ENCODE measurements at regions not wholly inside any gene's neighbourhood (a gene's known extent, or its start where the extent isn't known, plus 50 kb on each side); places are given as distances from the start of the nearest gene placed in this dataset.
"Not testable (repeated sequence)": the region's sequence is repeated elsewhere in the genome, so short reads cannot be mapped to it uniquely, and the experiment has no call there.

- H3K27me3 Mint-ChIP-seq: no peaks in the 10 kb centered on the region
- ATAC-seq (no peak), DNase-seq (peak; percentile 5)
- H3K36me3 Mint-ChIP-seq (ENCODE audit: low read depth): no peaks in the 10 kb centered on the region
- H3K4me3 Mint-ChIP-seq: no peak overlapping the region
- H3K27ac Mint-ChIP-seq: no peak overlapping the region
- H3K9me3 Mint-ChIP-seq: no peaks in the 10 kb centered on the region
- H3K4me1 Mint-ChIP-seq: no peaks in the 10 kb centered on the region
Measured at GRCh38 chr7:82605247-82605864, 161.8 kb upstream of the CACNA2D1 start.

GRCh38 chr7:82602066-82602465, 158.5 kb upstream of the CACNA2D1 start:
- no peaks in the 10 kb centered on the region for H3K4me1 Mint-ChIP-seq
- no peak overlapping the region for H3K4me3 Mint-ChIP-seq
- no peak for ATAC-seq

GRCh38 chr7:82600531-82600930, 157.0 kb upstream of the CACNA2D1 start:
- Mint-ChIP-seq H3K27ac (no peak overlapping the region), H3K4me3 (no peak overlapping the region), H3K36me3 (ENCODE audit: low read depth) (no peaks in the 10 kb centered on the region), H3K27me3 (no peaks in the 10 kb centered on the region), H3K9me3 (no peaks in the 10 kb centered on the region), H3K4me1 (peaks cover 3% of the 10 kb centered on the region)
- ATAC-seq (no peak), DNase-seq (no peak)

More at GRCh38 chr7:82602066-82602465, 158.5 kb upstream of the CACNA2D1 start:
- no peak overlapping the region for H3K27ac Mint-ChIP-seq
- H3K36me3 Mint-ChIP-seq (ENCODE audit: low read depth): no peaks in the 10 kb centered on the region
- H3K9me3 Mint-ChIP-seq: no peaks in the 10 kb centered on the region
- no peak for DNase-seq
- H3K27me3 Mint-ChIP-seq: no peaks in the 10 kb centered on the region

GRCh38 chr7:82599895-82600294, 156.3 kb upstream of the CACNA2D1 start:
- Mint-ChIP-seq H3K4me3 (no peak overlapping the region), H3K27ac (no peak overlapping the region), H3K9me3 (no peaks in the 10 kb centered on the region), H3K36me3 (ENCODE audit: low read depth) (no peaks in the 10 kb centered on the region), H3K4me1 (peaks cover 3% of the 10 kb centered on the region), H3K27me3 (no peaks in the 10 kb centered on the region)
- no peak for ATAC-seq
- no peak for DNase-seq

- H3K27ac Mint-ChIP-seq: no peak overlapping the region
- no peaks in the 10 kb centered on the region for H3K36me3 Mint-ChIP-seq (ENCODE audit: low read depth)
- H3K27me3 Mint-ChIP-seq: no peaks in the 10 kb centered on the region
- DNase-seq: no peak
- H3K4me1 Mint-ChIP-seq: peaks cover 3% of the 10 kb centered on the region
- no peaks in the 10 kb centered on the region for H3K9me3 Mint-ChIP-seq
- no peak overlapping the region for H3K4me3 Mint-ChIP-seq
- no peak for ATAC-seq
Measured at GRCh38 chr7:82598958-82599357, 155.4 kb upstream of the CACNA2D1 start.

- not testable (repeated sequence) for ATAC-seq; H3K27me3 Mint-ChIP-seq; H3K27ac Mint-ChIP-seq; DNase-seq; H3K4me1 Mint-ChIP-seq; H3K36me3 Mint-ChIP-seq (ENCODE audit: low read depth); H3K4me3 Mint-ChIP-seq; H3K9me3 Mint-ChIP-seq
Measured at GRCh38 chr7:82595795-82596194, 152.2 kb upstream of the CACNA2D1 start.

GRCh38 chr7:82595176-82595575, 151.6 kb upstream of the CACNA2D1 start:
- no peak overlapping the region for H3K27ac Mint-ChIP-seq
- H3K4me3 Mint-ChIP-seq: no peak overlapping the region
- no peaks in the 10 kb centered on the region for H3K9me3 Mint-ChIP-seq
- no peak for ATAC-seq
- DNase-seq: no peak
- H3K27me3 Mint-ChIP-seq: no peaks in the 10 kb centered on the region
- peaks cover 3% of the 10 kb centered on the region for H3K4me1 Mint-ChIP-seq
- H3K36me3 Mint-ChIP-seq (ENCODE audit: low read depth): no peaks in the 10 kb centered on the region

GRCh38 chr7:82594665-82595064, 151.1 kb upstream of the CACNA2D1 start:
- peaks cover 1% of the 10 kb centered on the region for H3K27me3 Mint-ChIP-seq

GRCh38 chr7:82593780-82594179, 150.2 kb upstream of the CACNA2D1 start:
- ATAC-seq: no peak
- no peak for DNase-seq
- Mint-ChIP-seq H3K27me3 (peaks cover 4% of the 10 kb centered on the region), H3K9me3 (no peaks in the 10 kb centered on the region), H3K27ac (no peak overlapping the region), H3K4me1 (peaks cover 3% of the 10 kb centered on the region), H3K4me3 (no peak overlapping the region), H3K36me3 (ENCODE audit: low read depth) (no peaks in the 10 kb centered on the region)

More at GRCh38 chr7:82594665-82595064, 151.1 kb upstream of the CACNA2D1 start:
- ATAC-seq (no peak), DNase-seq (no peak)
- Mint-ChIP-seq H3K27ac (no peak overlapping the region), H3K4me3 (no peak overlapping the region), H3K36me3 (ENCODE audit: low read depth) (no peaks in the 10 kb centered on the region), H3K9me3 (no peaks in the 10 kb centered on the region), H3K4me1 (peaks cover 3% of the 10 kb centered on the region)

GRCh38 chr7:82592416-82592815, 148.8 kb upstream of the CACNA2D1 start:
- Mint-ChIP-seq H3K27ac (no peak overlapping the region), H3K36me3 (ENCODE audit: low read depth) (no peaks in the 10 kb centered on the region), H3K27me3 (peaks cover 4% of the 10 kb centered on the region), H3K4me3 (no peak overlapping the region), H3K4me1 (peaks cover 3% of the 10 kb centered on the region), H3K9me3 (no peaks in the 10 kb centered on the region)
- ATAC-seq (no peak), DNase-seq (no peak)

GRCh38 chr7:82579047-82579446, 135.5 kb upstream of the CACNA2D1 start:
- Mint-ChIP-seq H3K36me3 (ENCODE audit: low read depth) (no peaks in the 10 kb centered on the region), H3K4me1 (no peaks in the 10 kb centered on the region), H3K9me3 (no peaks in the 10 kb centered on the region)

GRCh38 chr7:82578430-82578829, 134.9 kb upstream of the CACNA2D1 start:
- H3K4me1 Mint-ChIP-seq: no peaks in the 10 kb centered on the region
- H3K9me3 Mint-ChIP-seq: no peaks in the 10 kb centered on the region
- H3K27ac Mint-ChIP-seq: no peak overlapping the region
- no peak overlapping the region for H3K4me3 Mint-ChIP-seq
- H3K27me3 Mint-ChIP-seq: peaks cover 2% of the 10 kb centered on the region
- no peaks in the 10 kb centered on the region for H3K36me3 Mint-ChIP-seq (ENCODE audit: low read depth)
- DNase-seq (no peak), ATAC-seq (no peak)

More at GRCh38 chr7:82579047-82579446, 135.5 kb upstream of the CACNA2D1 start:
- DNase-seq (no peak), ATAC-seq (no peak)
- Mint-ChIP-seq H3K4me3 (no peak overlapping the region), H3K27ac (no peak overlapping the region), H3K27me3 (peaks cover 2% of the 10 kb centered on the region)

- Mint-ChIP-seq H3K36me3 (ENCODE audit: low read depth) (no peaks in the 10 kb centered on the region), H3K27ac (no peak overlapping the region), H3K4me3 (no peak overlapping the region), H3K27me3 (peaks cover 2% of the 10 kb centered on the region), H3K9me3 (no peaks in the 10 kb centered on the region), H3K4me1 (no peaks in the 10 kb centered on the region)
- ATAC-seq (peak; percentile 71), DNase-seq (peak; percentile 75)
Measured at GRCh38 chr7:82572195-82572880, 128.8 kb upstream of the CACNA2D1 start.

GRCh38 chr7:82571047-82571446, 127.5 kb upstream of the CACNA2D1 start:
- not testable (repeated sequence) for H3K9me3 Mint-ChIP-seq; H3K27me3 Mint-ChIP-seq; H3K4me1 Mint-ChIP-seq; ATAC-seq; DNase-seq; H3K4me3 Mint-ChIP-seq; H3K27ac Mint-ChIP-seq; H3K36me3 Mint-ChIP-seq (ENCODE audit: low read depth)

GRCh38 chr7:82567841-82568240, 124.3 kb upstream of the CACNA2D1 start:
- Mint-ChIP-seq H3K27me3 (no peaks in the 10 kb centered on the region), H3K27ac (no peak overlapping the region), H3K9me3 (no peaks in the 10 kb centered on the region), H3K36me3 (ENCODE audit: low read depth) (no peaks in the 10 kb centered on the region), H3K4me3 (no peak overlapping the region), H3K4me1 (no peaks in the 10 kb centered on the region)
- no peak for ATAC-seq
- DNase-seq: no peak

Data from activated naive CD8-positive, alpha-beta T cell treated with anti-CD3 and anti-CD28 coated beads, Interleukin-2, amount 50 U/mL, for 24 hours (primary cell).